Gastroesophageal sphincter (tissue), 3 donors: ENCODE measurements at regions not wholly inside any gene's neighbourhood (a gene's known extent, or its start where the extent isn't known, plus 50 kb on each side); places are given as distances from the start of the nearest gene placed in this dataset.

ENCODE experiments used
- CTCF ChIP-seq, 4 experiments: fragments of 200-600 bp in 2 of 4; fragments of 450-650 bp in 2 of 4; sonication (generic) in 1 of 4; IDR thresholded peaks; one replicate each; pipeline ENCODE4 v1.5.1; 2017 to 2019; ENCODE audit warnings: antibody characterized with exemption in 4 of 4, mild to moderate bottlenecking in 2 of 4, moderate library complexity in 2 of 4
- EP300 ChIP-seq: sonication (generic); formaldehyde crosslinking; IDR thresholded peaks from one replicate; pipeline ENCODE4 v1.6.1; 2017; ENCODE audit warnings: antibody characterized with exemption, mild to moderate bottlenecking
- POLR2A ChIP-seq, 2 donors: fragments of 450-650 bp; IDR thresholded peaks; one replicate each; pipeline ENCODE4 v1.6.1; 2017; ENCODE audit warnings: antibody characterized with exemption in 2 of 2, mild to moderate bottlenecking in 2 of 2, moderate library complexity in 1 of 2
- POLR2AphosphoS5 ChIP-seq: sonication (generic); formaldehyde crosslinking; IDR thresholded peaks from one replicate; pipeline ENCODE4 v1.6.1; 2017; ENCODE audit warnings: antibody characterized with exemption

DNA sequence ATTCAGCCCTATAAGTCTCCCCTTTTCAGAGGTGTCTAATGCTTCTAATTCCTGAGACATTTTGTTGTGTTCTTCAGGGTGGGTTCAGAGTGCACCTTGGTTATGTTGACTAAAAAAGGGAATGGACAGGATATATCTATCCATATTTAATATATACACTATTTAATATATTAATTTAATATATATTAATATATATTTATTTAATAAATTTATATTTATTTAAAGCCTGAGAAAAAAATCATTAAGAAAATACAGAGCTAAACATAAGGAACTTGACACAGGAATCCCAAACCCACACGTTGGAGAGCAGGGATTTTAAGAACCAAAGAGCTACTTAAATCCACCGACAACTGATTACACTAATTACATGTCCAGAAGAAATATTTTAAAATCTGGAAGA, 674.2 kb upstream of the KIRREL3 start:
- no peak for TF ChIP-seq POLR2A (IDR thresholded peaks at IDR 0.05)
- no peak for TF ChIP-seq CTCF (IDR thresholded peaks at IDR 0.05)
- TF ChIP-seq EP300: no peak
- TF ChIP-seq POLR2AphosphoS5: no peak
